HepG2 (cell line): ENCODE measurements at regions not wholly inside any gene's neighbourhood (a gene's known extent, or its start where the extent isn't known, plus 50 kb on each side); places are given as distances from the start of the nearest gene placed in this dataset.

Experiments used
- ATAC-seq: fragments of 200-7000 bp; cut with Tn5 transposase; 3 replicates; pipeline ENCODE4 v1.9.1; 2020; ENCODE audit warnings: mild to moderate bottlenecking, moderate library complexity
- BruUV-seq: library from RNA; stranded (reverse); fragments of 400-500 nt; replicated peaks from 2 replicates; lab custom pipeline; 2021; lab: Mats Ljungman, UMichigan
- CTCF ChIA-PET: fragments of 300-600 bp; formaldehyde crosslinking; extraction: SDS; loops from one replicate; lab custom pipeline; 2021; ENCODE audit warnings: low total read pairs, inconsistent platforms, low intra/inter-chr PET ratio; lab: Yijun Ruan, JAX
- POLR2A ChIA-PET: fragments of 350-600 bp; sonication (Branson Sonifier 250); formaldehyde crosslinking; loops from one replicate; lab custom pipeline; 2020; ENCODE audit warnings: antibody characterized with exemption, inconsistent platforms; lab: Yijun Ruan, JAX
- DNase-seq: peaks from one replicate; pipeline ENCODE4 v3.0.0-alpha.2; 2015; ENCODE audit warnings: low spot score
- FAIRE-seq: peaks from 3 replicates; lab custom pipeline; 2011; peaks lifted over from hg19 to GRCh38; lab: Jason Lieb, UNC
- H2AFZ ChIP-seq: one replicate; pipeline ENCODE4 v1.6.1; 2011; ENCODE audit warnings: low read length, inconsistent platforms
- H3K27ac ChIP-seq: fragments of 300-600 bp; 3 replicates; pipeline ENCODE4 v1.8.0; 2011; ENCODE audit warnings: mixed run types, mild to moderate bottlenecking, mixed read lengths, low read length, inconsistent platforms; ENCODE audit not compliant: insufficient read depth; ENCODE audit errors: extremely low read length
- H3K27me3 ChIP-seq, 2 experiments: fragments of 200-600 bp in 1 of 2; 2 replicates in 1 of 2; 3 replicates in 1 of 2; pipeline versions ENCODE4 v1.6.0 to v1.8.0; 2011; ENCODE audit warnings: low read length in 2 of 2, mild to moderate bottlenecking in 2 of 2, moderate library complexity in 2 of 2, inconsistent platforms in 1 of 2; ENCODE audit not compliant: insufficient read depth in 2 of 2, control insufficient read depth in 1 of 2
- H3K36me3 ChIP-seq, 2 experiments: fragments of 200-600 bp in 1 of 2; replicated peaks in 1 of 2; 2 replicates in 1 of 2; 3 replicates in 1 of 2; pipeline versions ENCODE4 v1.5.1 to v1.8.0; 2011; ENCODE audit warnings: low read length in 2 of 2, inconsistent platforms in 1 of 2; ENCODE audit not compliant: insufficient read depth in 2 of 2, control insufficient read depth in 1 of 2
- H3K4me1 ChIP-seq: 2 replicates; pipeline ENCODE4 v1.5.1; 2012; ENCODE audit warnings: low read length, inconsistent platforms; ENCODE audit not compliant: insufficient read depth
- H3K4me2 ChIP-seq: 2 replicates; pipeline ENCODE4 v1.6.0; 2011; ENCODE audit warnings: low read depth, low read length, inconsistent platforms
- H3K4me3 ChIP-seq, 3 experiments: fragments of 200-600 bp in 1 of 3; sonication (generic), shearing (Covaris generic) in 1 of 3; replicated peaks in 1 of 3; 2 replicates each; pipeline ENCODE4 v1.5.1; 2011 to 2016; ENCODE audit warnings: low read length in 3 of 3, inconsistent platforms in 2 of 3, low read depth in 2 of 3, mild to moderate bottlenecking in 2 of 3, control low read depth in 1 of 3, mixed read lengths in 1 of 3; ENCODE audit not compliant: insufficient read depth in 1 of 3
- H3K79me2 ChIP-seq: one replicate; pipeline ENCODE4 v1.6.1; 2011; ENCODE audit warnings: low read length, inconsistent platforms; ENCODE audit not compliant: insufficient read depth
- H3K9ac ChIP-seq: 2 replicates; pipeline ENCODE4 v1.6.0; 2011; ENCODE audit warnings: mild to moderate bottlenecking, low read depth, low read length, inconsistent platforms; ENCODE audit not compliant: insufficient read depth
- H3K9me3 ChIP-seq: 2 replicates; pipeline ENCODE4 v1.5.1; 2012; ENCODE audit warnings: mild to moderate bottlenecking, low read length
- H4K20me1 ChIP-seq: 2 replicates; pipeline ENCODE4 v1.6.0; 2011; ENCODE audit warnings: inconsistent platforms, mild to moderate bottlenecking, low read length, moderate library complexity; ENCODE audit not compliant: insufficient read depth
- ATF7 ChIP-seq, 2 experiments: fragments of 450-650 bp in 1 of 2; sonication (generic) in 1 of 2; formaldehyde crosslinking in 1 of 2; IDR thresholded peaks; 2 replicates each; pipeline versions ENCODE4 v1.4.0 to v1.6.1; 2016 to 2020; ENCODE audit warnings: antibody characterized with exemption in 1 of 2, mild to moderate bottlenecking in 1 of 2, missing genetic modification reagents in 1 of 2
- DMAP1 ChIP-seq: IDR thresholded peaks from 2 replicates; pipeline ENCODE4 v1.6.1; 2016
- ESRRA ChIP-seq: sonication (generic); formaldehyde crosslinking; IDR thresholded peaks from 2 replicates; pipeline ENCODE4 v1.5.1; 2020; ENCODE audit warnings: mild to moderate bottlenecking, low read depth, missing genetic modification reagents
- ETV5 ChIP-seq: IDR thresholded peaks from 2 replicates; pipeline ENCODE4 v1.6.1; 2018; ENCODE audit warnings: missing biosample characterization, missing genetic modification reagents, inconsistent platforms, borderline replicate concordance
- MED13 ChIP-seq: sonication (generic); formaldehyde crosslinking; IDR thresholded peaks from 2 replicates; pipeline ENCODE4 v1.5.0; 2020; ENCODE audit warnings: missing genetic modification reagents
- NFE2L1 ChIP-seq: sonication (generic); formaldehyde crosslinking; IDR thresholded peaks from 2 replicates; pipeline ENCODE4 v1.4.0; 2020; ENCODE audit warnings: missing genetic modification reagents, mild to moderate bottlenecking, borderline replicate concordance
- SIN3A ChIP-seq: IDR thresholded peaks from 2 replicates; pipeline ENCODE4 v1.6.1; 2011; ENCODE audit warnings: low read depth, mild to moderate bottlenecking, control low read depth, low read length, borderline replicate concordance
- TEAD2 ChIP-seq: sonication (generic); formaldehyde crosslinking; IDR thresholded peaks from 2 replicates; pipeline ENCODE4 v1.9.0; 2021; ENCODE audit warnings: missing genetic modification reagents
- ZNF101 ChIP-seq: sonication (generic); formaldehyde crosslinking; IDR thresholded peaks from 2 replicates; pipeline ENCODE4 v1.4.0; 2020; ENCODE audit warnings: mild to moderate bottlenecking, low read depth, missing genetic modification reagents, borderline replicate concordance
- ZNF337 ChIP-seq: sonication (generic); formaldehyde crosslinking; IDR thresholded peaks from 2 replicates; pipeline ENCODE4 v1.5.1; 2020; ENCODE audit warnings: missing genetic modification reagents, low read depth, mild to moderate bottlenecking, borderline replicate concordance
- ZNF501 ChIP-seq: sonication (generic); formaldehyde crosslinking; IDR thresholded peaks from 2 replicates; pipeline ENCODE4 v1.5.1; 2020; ENCODE audit warnings: mild to moderate bottlenecking, moderate library complexity, missing genetic modification reagents
- ZNF678 ChIP-seq: sonication (generic); formaldehyde crosslinking; IDR thresholded peaks from 2 replicates; pipeline ENCODE4 v1.4.0; 2020; ENCODE audit warnings: mild to moderate bottlenecking, missing genetic modification reagents
- ZNF792 ChIP-seq: IDR thresholded peaks from 2 replicates; pipeline ENCODE4 v1.6.1; 2016
- ZSCAN30 ChIP-seq: sonication (generic); formaldehyde crosslinking; IDR thresholded peaks from 2 replicates; pipeline ENCODE4 v1.5.0; 2020; ENCODE audit warnings: mild to moderate bottlenecking, missing genetic modification reagents
- WGBS: methylation state at CpG from one replicate; pipeline ENCODE4 v1.1.6; 2017; ENCODE audit warnings: low lambda C conversion rate; 5-methylcytosine and 5-hydroxymethylcytosine counted together
- in situ Hi-C: cut with HindIII; loops from 2 replicates; pipeline ENCODE4 v1.10.0; 2017; ENCODE audit warnings: low pct_unique_long_range_greater_than_20kb; ENCODE audit not compliant: extremely low pct_ligation_motif_present
- intact Hi-C: fragments of 100-400 bp; cut with micrococcal nuclease; formaldehyde crosslinking; loops from one replicate; pipeline ENCODE4 v1.10.0; 2022; ENCODE audit not compliant: unreplicated experiment
- TF ChIP-seq, protein P1 (sequence below): sonication (generic); formaldehyde crosslinking; conservative IDR thresholded peaks from 2 replicates; pipeline ENCODE4 v1.4.0; 2020; ENCODE audit warnings: missing genetic modification reagents
- TF ChIP-seq, protein P2 (sequence below): sonication (generic); formaldehyde crosslinking; IDR thresholded peaks from 2 replicates; pipeline ENCODE4 v1.9.0; 2022; ENCODE audit warnings: missing genetic modification reagents, mild to moderate bottlenecking, borderline replicate concordance

DNA sequence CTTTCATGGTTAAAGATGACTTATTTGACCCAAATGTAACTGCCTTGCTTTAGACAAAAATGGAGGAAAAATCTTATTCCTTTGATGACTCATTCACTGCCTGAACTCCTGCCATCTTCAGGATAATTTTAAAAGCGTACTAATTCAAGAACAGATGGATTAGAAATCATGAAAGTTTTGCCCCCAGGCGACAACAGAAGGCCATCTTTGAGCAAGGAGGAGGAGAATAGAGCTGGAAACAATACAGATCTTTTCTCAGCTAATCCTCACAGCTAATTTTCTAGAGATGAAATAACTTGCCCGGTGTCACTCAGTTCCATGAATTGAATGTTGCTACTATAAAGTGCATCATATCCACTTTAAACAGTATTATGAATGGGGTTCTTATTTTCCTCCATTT lies 324.7 kb upstream of the RARB start:
- no peak for FAIRE-seq
- Histone ChIP-seq H2AFZ (no peak overlapping the region), H3K27ac (no peak overlapping the region), H3K4me1 (no peaks in the 10 kb centered on the region), H3K27me3 (no peaks in the 10 kb centered on the region), H3K9me3 (no peaks in the 10 kb centered on the region), H3K36me3 (no peaks in the 10 kb centered on the region), H3K4me2 (no peak overlapping the region), H3K9ac (no peak overlapping the region), H4K20me1 (no peaks in the 10 kb centered on the region), H3K4me3 (no peak overlapping the region), H3K79me2 (no peaks in the 10 kb centered on the region)
- BruUV-seq: no TSS peak
- WGBS: 0% methylated on average over 3 of the region's 3 CpGs
- no peak for TF ChIP-seq DMAP1 (CRISPR knock-in tag)
- TF ChIP-seq, protein P1, sequence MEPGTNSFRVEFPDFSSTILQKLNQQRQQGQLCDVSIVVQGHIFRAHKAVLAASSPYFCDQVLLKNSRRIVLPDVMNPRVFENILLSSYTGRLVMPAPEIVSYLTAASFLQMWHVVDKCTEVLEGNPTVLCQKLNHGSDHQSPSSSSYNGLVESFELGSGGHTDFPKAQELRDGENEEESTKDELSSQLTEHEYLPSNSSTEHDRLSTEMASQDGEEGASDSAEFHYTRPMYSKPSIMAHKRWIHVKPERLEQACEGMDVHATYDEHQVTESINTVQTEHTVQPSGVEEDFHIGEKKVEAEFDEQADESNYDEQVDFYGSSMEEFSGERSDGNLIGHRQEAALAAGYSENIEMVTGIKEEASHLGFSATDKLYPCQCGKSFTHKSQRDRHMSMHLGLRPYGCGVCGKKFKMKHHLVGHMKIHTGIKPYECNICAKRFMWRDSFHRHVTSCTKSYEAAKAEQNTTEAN (CRISPR knock-in tag): no peak
- TF ChIP-seq MED13 (CRISPR knock-in tag): no peak
- no peak for TF ChIP-seq TEAD2
- no peak for TF ChIP-seq ZNF101
- TF ChIP-seq ESRRA: no peak
- TF ChIP-seq ATF7 (IDR thresholded peaks at IDR 0.05): no peak
- TF ChIP-seq ATF7 (CRISPR knock-in tag; IDR thresholded peaks at IDR 0.05): no peak
- TF ChIP-seq ZNF501 (CRISPR knock-in tag): no peak
- TF ChIP-seq SIN3A: no peak
- TF ChIP-seq ZNF792: no peak
- no peak for TF ChIP-seq ETV5
- TF ChIP-seq ZNF337 (CRISPR knock-in tag): no peak
- TF ChIP-seq, protein P2, sequence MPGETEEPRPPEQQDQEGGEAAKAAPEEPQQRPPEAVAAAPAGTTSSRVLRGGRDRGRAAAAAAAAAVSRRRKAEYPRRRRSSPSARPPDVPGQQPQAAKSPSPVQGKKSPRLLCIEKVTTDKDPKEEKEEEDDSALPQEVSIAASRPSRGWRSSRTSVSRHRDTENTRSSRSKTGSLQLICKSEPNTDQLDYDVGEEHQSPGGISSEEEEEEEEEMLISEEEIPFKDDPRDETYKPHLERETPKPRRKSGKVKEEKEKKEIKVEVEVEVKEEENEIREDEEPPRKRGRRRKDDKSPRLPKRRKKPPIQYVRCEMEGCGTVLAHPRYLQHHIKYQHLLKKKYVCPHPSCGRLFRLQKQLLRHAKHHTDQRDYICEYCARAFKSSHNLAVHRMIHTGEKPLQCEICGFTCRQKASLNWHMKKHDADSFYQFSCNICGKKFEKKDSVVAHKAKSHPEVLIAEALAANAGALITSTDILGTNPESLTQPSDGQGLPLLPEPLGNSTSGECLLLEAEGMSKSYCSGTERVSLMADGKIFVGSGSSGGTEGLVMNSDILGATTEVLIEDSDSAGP (CRISPR knock-in tag): no peak
- TF ChIP-seq ZSCAN30 (CRISPR knock-in tag): no peak
- no peak for TF ChIP-seq ZNF678 (CRISPR knock-in tag)
- TF ChIP-seq NFE2L1 (CRISPR knock-in tag): no peak
- ChIA-PET POLR2A (no interaction called here), CTCF (no interaction called here)
- in situ Hi-C loops: no loop called here
- intact Hi-C loops: no loop called here
- DNase-seq: no peak
- no peak for ATAC-seq
